HepG2 (cell line): ENCODE measurements at regions not wholly inside any gene's neighbourhood (a gene's known extent, or its start where the extent isn't known, plus 50 kb on each side); places are given as distances from the start of the nearest gene placed in this dataset.

Experiments
- AGO1 ChIP-seq: fragments of 200-400 bp; formaldehyde crosslinking; IDR thresholded peaks from 2 replicates; pipeline ENCODE4 v1.6.1; 2017; ENCODE audit warnings: mild to moderate bottlenecking, low read depth, low read length, moderate library complexity; ENCODE audit not compliant: poor library complexity, severe bottlenecking
- AGO2 ChIP-seq: fragments of 200-400 bp; formaldehyde crosslinking; optimal IDR thresholded peaks from 2 replicates; pipeline ENCODE3; 2017; ENCODE audit warnings: mild to moderate bottlenecking, low read depth, low read length, moderate library complexity
- FOXJ3 ChIP-seq: sonication (generic); formaldehyde crosslinking; IDR thresholded peaks from 2 replicates; pipeline ENCODE4 v1.4.0; 2020; ENCODE audit warnings: missing genetic modification reagents, mild to moderate bottlenecking, borderline replicate concordance
- HMGXB4 ChIP-seq, 2 experiments: sonication (generic) in 1 of 2; formaldehyde crosslinking in 1 of 2; IDR thresholded peaks; 2 replicates each; pipeline versions ENCODE4 v1.4.0 to v1.6.1; 2018 to 2020; ENCODE audit warnings: missing genetic modification reagents in 2 of 2, borderline replicate concordance in 1 of 2, low read depth in 1 of 2, mild to moderate bottlenecking in 1 of 2, missing biosample characterization in 1 of 2
- LCORL ChIP-seq, 2 experiments: fragments of 450-650 bp in 1 of 2; sonication (generic) in 1 of 2; formaldehyde crosslinking in 1 of 2; IDR thresholded peaks; 2 replicates each; pipeline versions ENCODE4 v1.5.0 to v1.6.1; 2017 to 2020; ENCODE audit warnings: antibody characterized with exemption in 1 of 2, missing genetic modification reagents in 1 of 2
- RBM22 ChIP-seq: fragments of 200-400 bp; formaldehyde crosslinking; optimal IDR thresholded peaks from 2 replicates; pipeline ENCODE3; 2017; ENCODE audit warnings: mild to moderate bottlenecking, low read length, moderate library complexity
- RBM39 ChIP-seq: fragments of 200-400 bp; formaldehyde crosslinking; IDR thresholded peaks from one replicate; pipeline ENCODE4 v1.6.1; 2018; ENCODE audit warnings: antibody characterized with exemption, mild to moderate bottlenecking, low read depth, low read length; ENCODE audit not compliant: poor library complexity, severe bottlenecking
- SIN3B ChIP-seq: fragments of 150-350 bp; IDR thresholded peaks from 2 replicates; pipeline ENCODE4 v1.6.1; 2014; ENCODE audit warnings: low read length
- TBX3 ChIP-seq: fragments of 450-650 bp; IDR thresholded peaks from 2 replicates; pipeline ENCODE4 v1.6.1; 2017; ENCODE audit warnings: antibody characterized with exemption, mild to moderate bottlenecking, inconsistent platforms, borderline replicate concordance
- THYN1 ChIP-seq: sonication (generic); formaldehyde crosslinking; IDR thresholded peaks from 2 replicates; pipeline ENCODE4 v1.8.1; 2023; ENCODE audit warnings: low read depth, mild to moderate bottlenecking, moderate library complexity, missing genetic modification reagents, borderline replicate concordance
- ZNF431 ChIP-seq: sonication (generic); formaldehyde crosslinking; IDR thresholded peaks from 2 replicates; pipeline ENCODE4 v1.9.0; 2022; ENCODE audit warnings: missing genetic modification reagents, low read depth, mild to moderate bottlenecking, borderline replicate concordance
- ZNF512B ChIP-seq: sonication (generic); formaldehyde crosslinking; IDR thresholded peaks from 2 replicates; pipeline ENCODE4 v1.5.1; 2020; ENCODE audit warnings: missing genetic modification reagents, mild to moderate bottlenecking, borderline replicate concordance
- ZNF572 ChIP-seq: sonication (generic); formaldehyde crosslinking; IDR thresholded peaks from 2 replicates; pipeline ENCODE4 v1.5.1; 2020; ENCODE audit warnings: mild to moderate bottlenecking, missing genetic modification reagents
- ZNF687 ChIP-seq: sonication (generic); formaldehyde crosslinking; IDR thresholded peaks from 2 replicates; pipeline ENCODE4 v1.5.1; 2020; ENCODE audit warnings: mild to moderate bottlenecking, missing genetic modification reagents, moderate library complexity

DNA sequence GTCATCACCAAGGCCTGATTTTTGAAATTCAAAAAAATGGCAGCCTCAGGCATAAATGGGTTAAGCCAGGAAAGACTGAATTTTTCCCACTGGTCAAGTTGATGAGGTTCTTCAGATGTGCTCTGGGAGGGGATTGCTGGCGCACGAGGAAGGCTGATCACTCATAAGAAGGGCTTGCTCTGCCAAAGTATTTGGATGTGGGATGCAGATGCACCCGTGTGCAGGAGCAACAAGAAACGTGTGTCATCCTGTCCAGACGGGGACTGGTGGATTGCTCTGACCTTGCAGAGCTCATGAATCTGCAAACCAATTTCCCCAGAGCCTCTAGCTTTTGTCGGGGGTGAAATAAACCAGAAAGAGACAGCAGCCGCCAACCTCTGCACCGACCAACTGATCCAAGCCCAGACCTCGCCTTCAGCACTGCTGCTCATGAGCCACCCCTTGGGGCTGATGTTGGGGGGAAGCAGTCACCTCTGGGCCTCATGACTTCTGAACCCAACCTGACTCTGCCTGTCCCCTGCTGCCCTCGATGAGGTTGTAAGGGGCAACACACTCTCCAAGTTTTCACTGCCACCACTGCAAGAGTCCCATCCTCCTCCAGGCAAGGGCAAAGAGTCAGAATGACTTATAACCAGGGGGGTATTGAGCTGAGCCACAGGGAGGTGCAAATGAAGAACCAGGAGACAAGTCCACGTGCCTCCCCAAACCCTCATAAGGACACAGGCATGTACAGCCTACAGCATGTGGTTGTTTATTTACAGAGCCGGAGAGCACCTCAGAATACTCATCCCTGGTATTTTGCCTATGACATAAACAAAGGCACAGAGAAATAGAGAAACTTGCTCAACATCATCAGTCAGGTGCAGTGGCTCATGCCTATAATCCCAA, 452.0 kb downstream of the SOX9 start (continued):
- TF ChIP-seq LCORL (IDR thresholded peaks at IDR 0.05) (no peak), LCORL (CRISPR knock-in tag; IDR thresholded peaks at IDR 0.05) (no peak; the same call in 1 of the 2 replicates), ZNF512B (CRISPR knock-in tag) (no peak), ZNF431 (CRISPR knock-in tag) (no peak), HMGXB4 (CRISPR knock-in tag; IDR thresholded peaks at IDR 0.05; ENCODE audit: borderline replicate concordance in 1 of 2, low read depth in 1 of 2) (no peak), AGO1 (no peak), RBM22 (no peak), THYN1 (CRISPR knock-in tag) (no peak), FOXJ3 (CRISPR knock-in tag) (no peak), SIN3B (no peak), RBM39 (no peak), AGO2 (peak; percentile 40), TBX3 (no peak), ZNF572 (CRISPR knock-in tag) (no peak), ZNF687 (CRISPR knock-in tag) (peak; percentile 63)
